ENCODE measurements at regions not wholly inside any gene's neighbourhood (a gene's known extent, or its start where the extent isn't known, plus 50 kb on each side); places are given as distances from the start of the nearest gene placed in this dataset.

DNA sequence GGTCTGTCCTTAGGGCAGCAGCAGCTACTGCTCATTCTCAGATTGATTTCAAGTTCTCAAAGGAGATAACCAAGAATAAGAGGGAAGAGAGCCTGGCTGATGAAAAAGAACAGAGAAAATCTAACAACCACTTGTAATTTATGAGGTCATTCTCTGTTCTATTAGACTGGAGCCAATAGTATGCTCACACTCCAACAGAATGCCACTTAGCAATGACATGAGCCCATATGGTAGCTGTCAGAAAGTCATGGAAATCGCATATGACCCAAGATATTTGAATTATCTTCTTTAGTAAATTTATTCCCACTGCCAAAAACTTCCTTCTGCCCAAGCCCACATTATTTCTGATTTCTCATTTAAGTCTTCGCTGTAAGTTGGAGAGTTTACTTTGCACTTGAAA lies 53.7 kb upstream of the PLA2G4A start:
- TF ChIP-seq, protein P1, sequence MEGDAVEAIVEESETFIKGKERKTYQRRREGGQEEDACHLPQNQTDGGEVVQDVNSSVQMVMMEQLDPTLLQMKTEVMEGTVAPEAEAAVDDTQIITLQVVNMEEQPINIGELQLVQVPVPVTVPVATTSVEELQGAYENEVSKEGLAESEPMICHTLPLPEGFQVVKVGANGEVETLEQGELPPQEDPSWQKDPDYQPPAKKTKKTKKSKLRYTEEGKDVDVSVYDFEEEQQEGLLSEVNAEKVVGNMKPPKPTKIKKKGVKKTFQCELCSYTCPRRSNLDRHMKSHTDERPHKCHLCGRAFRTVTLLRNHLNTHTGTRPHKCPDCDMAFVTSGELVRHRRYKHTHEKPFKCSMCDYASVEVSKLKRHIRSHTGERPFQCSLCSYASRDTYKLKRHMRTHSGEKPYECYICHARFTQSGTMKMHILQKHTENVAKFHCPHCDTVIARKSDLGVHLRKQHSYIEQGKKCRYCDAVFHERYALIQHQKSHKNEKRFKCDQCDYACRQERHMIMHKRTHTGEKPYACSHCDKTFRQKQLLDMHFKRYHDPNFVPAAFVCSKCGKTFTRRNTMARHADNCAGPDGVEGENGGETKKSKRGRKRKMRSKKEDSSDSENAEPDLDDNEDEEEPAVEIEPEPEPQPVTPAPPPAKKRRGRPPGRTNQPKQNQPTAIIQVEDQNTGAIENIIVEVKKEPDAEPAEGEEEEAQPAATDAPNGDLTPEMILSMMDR (conservative IDR thresholded peaks at IDR 0.05; ENCODE audit: low read depth, low read length) = no peak
- TF ChIP-seq EZH2 (IDR thresholded peaks at IDR 0.05; ENCODE audit: borderline replicate concordance, low read depth, low read length, poor library complexity, severe bottlenecking) = no peak

Measured in A673 (cell line).